ENCODE measurements at regions not wholly inside any gene's neighbourhood (a gene's known extent, or its start where the extent isn't known, plus 50 kb on each side); places are given as distances from the start of the nearest gene placed in this dataset.

DNA sequence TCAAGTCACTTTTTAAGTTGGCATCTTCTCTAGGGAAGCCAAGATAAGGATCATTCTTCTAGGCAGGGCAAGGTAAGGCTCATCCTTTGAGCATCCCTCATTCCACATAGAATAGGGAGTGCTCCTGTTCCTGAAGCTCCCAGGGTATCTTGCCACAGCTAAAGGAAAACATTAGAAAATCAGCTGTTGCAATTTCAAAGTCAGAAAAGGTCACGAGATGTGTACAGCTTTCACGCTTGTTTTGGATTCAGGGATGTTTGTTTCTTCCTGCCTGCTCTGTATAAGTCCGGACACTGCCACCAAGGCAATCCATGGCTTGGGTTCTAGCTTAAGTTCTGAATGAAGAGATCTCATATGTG, 153.2 kb downstream of the SH3BGRL2 start:
- WGBS, 2 experiments (ENCODE audit: extremely low coverage in 2 of 2, insufficient read length in 1 of 2) = no CpG with 5 or more reads among the region's 3 CpGs
- Histone ChIP-seq H4K20me1 (ENCODE audit: insufficient read depth, low read length) (no peaks in the 10 kb centered on the region), H3K9me1 (ENCODE audit: insufficient read depth, low read length) (no peaks in the 10 kb centered on the region), H4K8ac (ENCODE audit: low read depth in 2 of 2, low read length in 2 of 2) (no peak overlapping the region), H3K9me3 (ENCODE audit: control insufficient read depth, insufficient read depth, low read length) (no peaks in the 10 kb centered on the region), H2AK5ac (ENCODE audit: low read depth, low read length) (no peak overlapping the region), H3K23ac (ENCODE audit: low read depth, low read length) (no peak overlapping the region), H2BK20ac (ENCODE audit: low read depth, low read length) (no peak overlapping the region), H2AK9ac (replicated peaks; ENCODE audit: low read depth, low read length, poor library complexity) (no peak overlapping the region), H4K5ac (ENCODE audit: low read depth, low read length) (no peak overlapping the region), H3K79me1 (ENCODE audit: low read depth in 1 of 2, low read length in 2 of 2) (no peaks in the 10 kb centered on the region), H3K18ac (ENCODE audit: low read depth, low read length) (no peak overlapping the region), H2BK15ac (ENCODE audit: low read depth, low read length) (no peak overlapping the region), H3K4me1 (ENCODE audit: control insufficient read depth, insufficient read depth, low read length) (no peaks in the 10 kb centered on the region), H3K9ac (ENCODE audit: low read depth, low read length) (no peak overlapping the region), H2BK5ac (ENCODE audit: low read depth, low read length, poor library complexity, severe bottlenecking) (no peak overlapping the region), H4K91ac (ENCODE audit: insufficient read depth, low read depth, low read length) (no peak overlapping the region), H3K36me3 (ENCODE audit: control insufficient read depth, insufficient read depth, low read length) (no peaks in the 10 kb centered on the region), H2BK120ac (ENCODE audit: low read depth, low read length) (no peak overlapping the region), H3K14ac (replicated peaks; ENCODE audit: low read depth, low read length) (no peak overlapping the region), H3K4me2 (ENCODE audit: low read depth, low read length) (no peak overlapping the region), H3K4ac (ENCODE audit: low read depth, low read length) (no peak overlapping the region), H3K4me3 (ENCODE audit: insufficient read depth, low read depth, low read length) (no peak overlapping the region), H3K27me3 (ENCODE audit: control insufficient read depth, insufficient read depth, low read length) (no peaks in the 10 kb centered on the region; the same call in 1 of the 2 replicates), H3K56ac (ENCODE audit: extremely low read depth, insufficient read depth, low read length) (no peak overlapping the region), H2AFZ (replicated peaks; ENCODE audit: low read length, poor library complexity) (no peak overlapping the region), H3K27ac (ENCODE audit: insufficient read depth, low read length) (no peak overlapping the region)
- BruUV-seq (replicated peaks) = no TSS peak
- CTCF ChIA-PET = interaction anchor here (0.6 kb wide), 1 partner anchor 308 kb away, joined by 4 read pairs; no protein-coding TSS in a partner anchor
- no peak for ATAC-seq (ENCODE audit: low read depth)
- dilution Hi-C loops (cut with HindIII; ENCODE audit: low sequenced_read_pairs, unreplicated experiment) (no loop called here), in situ Hi-C loops (cut with MboI; ENCODE audit: low sequenced_read_pairs) (no loop called here), intact Hi-C loops (cut with micrococcal nuclease) (no loop called here)
- TF ChIP-seq, protein P1, sequence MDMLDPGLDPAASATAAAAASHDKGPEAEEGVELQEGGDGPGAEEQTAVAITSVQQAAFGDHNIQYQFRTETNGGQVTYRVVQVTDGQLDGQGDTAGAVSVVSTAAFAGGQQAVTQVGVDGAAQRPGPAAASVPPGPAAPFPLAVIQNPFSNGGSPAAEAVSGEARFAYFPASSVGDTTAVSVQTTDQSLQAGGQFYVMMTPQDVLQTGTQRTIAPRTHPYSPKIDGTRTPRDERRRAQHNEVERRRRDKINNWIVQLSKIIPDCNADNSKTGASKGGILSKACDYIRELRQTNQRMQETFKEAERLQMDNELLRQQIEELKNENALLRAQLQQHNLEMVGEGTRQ (IDR thresholded peaks at IDR 0.05; ENCODE audit: low read depth, low read length) = no peak
- no peak for TF ChIP-seq RAD21 (IDR thresholded peaks at IDR 0.05; ENCODE audit: low read length)
- TF ChIP-seq RCOR1 (IDR thresholded peaks at IDR 0.05; ENCODE audit: insufficient replicate concordance, low read length) = no peak
- no peak for TF ChIP-seq SMC3 (IDR thresholded peaks at IDR 0.05; ENCODE audit: low read depth, low read length)
- no peak for TF ChIP-seq FOS (IDR thresholded peaks at IDR 0.05; ENCODE audit: low read depth, low read length)
- no peak for TF ChIP-seq CHD1 (IDR thresholded peaks at IDR 0.05; ENCODE audit: low read depth, low read length)
- no peak for TF ChIP-seq POLR2A (IDR thresholded peaks at IDR 0.05; ENCODE audit: low read depth, low read length)
- no peak for DNase-seq
- POLR2A ChIA-PET (ENCODE audit: unreplicated experiment) = no interaction called here
